Central memory CD8-positive, alpha-beta T cell (primary cell): ENCODE measurements at regions not wholly inside any gene's neighbourhood (a gene's known extent, or its start where the extent isn't known, plus 50 kb on each side); places are given as distances from the start of the nearest gene placed in this dataset.

ENCODE experiments used
- ATAC-seq: fragments of 150-1000 bp; cut with Tn5 transposase; replicated peaks from 2 replicates; pipeline ENCODE4 v1.10.0; 2022; ENCODE audit warnings: mild to moderate bottlenecking, moderate FRiP score, moderate number of reproducible peaks; ENCODE audit not compliant: poor library complexity, severe bottlenecking; ENCODE audit errors: extremely low read depth
- DNase-seq, 2 donors: peaks; one replicate each; pipeline ENCODE4 v3.0.0; 2021; ENCODE audit warnings: low spot score in 2 of 2
- H3K27ac Mint-ChIP-seq: one replicate; pipeline ENCODE4 v1.8.0; 2022; ENCODE audit warnings: low read depth, mild to moderate bottlenecking, moderate library complexity, mixed read lengths
- H3K27me3 Mint-ChIP-seq: one replicate; pipeline ENCODE4 v1.8.0; 2022; ENCODE audit warnings: mixed read lengths
- H3K36me3 Mint-ChIP-seq: one replicate; pipeline ENCODE4 v1.8.0; 2022; ENCODE audit warnings: mild to moderate bottlenecking, moderate library complexity, mixed read lengths; ENCODE audit not compliant: insufficient read depth
- H3K4me1 Mint-ChIP-seq: one replicate; pipeline ENCODE4 v1.8.0; 2022; ENCODE audit warnings: mixed read lengths
- H3K4me3 Mint-ChIP-seq: one replicate; pipeline ENCODE4 v1.8.0; 2022; ENCODE audit warnings: mild to moderate bottlenecking, moderate library complexity, mixed read lengths
- H3K9me3 Mint-ChIP-seq: one replicate; pipeline ENCODE4 v1.8.0; 2022; ENCODE audit warnings: mixed read lengths

- Mint-ChIP-seq H3K4me1 (no peaks in the 10 kb centered on the region), H3K36me3 (no peaks in the 10 kb centered on the region), H3K27me3 (no peaks in the 10 kb centered on the region), H3K27ac (no peak overlapping the region), H3K9me3 (peaks cover 19% of the 10 kb centered on the region), H3K4me3 (no peak overlapping the region)
- ATAC-seq (no peak), DNase-seq (no peak)
Measured at GRCh38 chr7:109131141-109131540, 561.5 kb downstream of the DNAJB9 start.

GRCh38 chr7:109136893-109137292 lies 567.2 kb downstream of the DNAJB9 start:
- no peaks in the 10 kb centered on the region for H3K27me3 Mint-ChIP-seq
- DNase-seq (no peak), ATAC-seq (no peak)
- H3K27ac Mint-ChIP-seq: no peak overlapping the region
- H3K9me3 Mint-ChIP-seq: peaks cover 45% of the 10 kb centered on the region
- no peaks in the 10 kb centered on the region for H3K4me1 Mint-ChIP-seq
- no peak overlapping the region for H3K4me3 Mint-ChIP-seq
- H3K36me3 Mint-ChIP-seq: no peaks in the 10 kb centered on the region

GRCh38 chr7:109154748-109155147 lies 585.1 kb downstream of the DNAJB9 start:
- Mint-ChIP-seq H3K27ac (no peak overlapping the region), H3K36me3 (peaks cover 2% of the 10 kb centered on the region), H3K9me3 (peaks cover 41% of the 10 kb centered on the region), H3K4me3 (no peak overlapping the region), H3K27me3 (no peaks in the 10 kb centered on the region), H3K4me1 (no peaks in the 10 kb centered on the region)
- no peak for ATAC-seq
- no peak for DNase-seq

GRCh38 chr7:109158246-109158645 lies 588.6 kb downstream of the DNAJB9 start:
- Mint-ChIP-seq H3K27me3 (no peaks in the 10 kb centered on the region), H3K27ac (no peak overlapping the region), H3K9me3 (peaks cover 34% of the 10 kb centered on the region), H3K36me3 (peaks cover 2% of the 10 kb centered on the region), H3K4me1 (no peaks in the 10 kb centered on the region), H3K4me3 (no peak overlapping the region)
- ATAC-seq (no peak), DNase-seq (no peak)

GRCh38 chr7:109176661-109177060 lies 607.0 kb downstream of the DNAJB9 start:
- no peak for ATAC-seq
- no peaks in the 10 kb centered on the region for H3K36me3 Mint-ChIP-seq
- DNase-seq: no peak
- H3K27ac Mint-ChIP-seq: no peak overlapping the region
- no peaks in the 10 kb centered on the region for H3K27me3 Mint-ChIP-seq
- no peaks in the 10 kb centered on the region for H3K4me1 Mint-ChIP-seq
- H3K9me3 Mint-ChIP-seq: peaks cover 10% of the 10 kb centered on the region
- H3K4me3 Mint-ChIP-seq: no peak overlapping the region

GRCh38 chr7:109178342-109178741 lies 608.7 kb downstream of the DNAJB9 start:
- Mint-ChIP-seq H3K27ac (no peak overlapping the region), H3K9me3 (peaks cover 10% of the 10 kb centered on the region), H3K27me3 (no peaks in the 10 kb centered on the region), H3K4me1 (no peaks in the 10 kb centered on the region), H3K4me3 (no peak overlapping the region), H3K36me3 (no peaks in the 10 kb centered on the region)
- DNase-seq (no peak), ATAC-seq (no peak)

- Mint-ChIP-seq H3K4me1 (no peaks in the 10 kb centered on the region), H3K9me3 (peaks cover 10% of the 10 kb centered on the region), H3K27ac (no peak overlapping the region), H3K27me3 (no peaks in the 10 kb centered on the region), H3K36me3 (no peaks in the 10 kb centered on the region), H3K4me3 (no peak overlapping the region)
- DNase-seq (no peak), ATAC-seq (no peak)
Measured at GRCh38 chr7:109179601-109180000, 609.9 kb downstream of the DNAJB9 start.

- DNase-seq (no peak), ATAC-seq (no peak)
- no peaks in the 10 kb centered on the region for H3K4me1 Mint-ChIP-seq
- no peaks in the 10 kb centered on the region for H3K36me3 Mint-ChIP-seq
- H3K9me3 Mint-ChIP-seq: peaks cover 16% of the 10 kb centered on the region
- no peak overlapping the region for H3K4me3 Mint-ChIP-seq
- no peaks in the 10 kb centered on the region for H3K27me3 Mint-ChIP-seq
- no peak overlapping the region for H3K27ac Mint-ChIP-seq
Measured at GRCh38 chr7:109190766-109191398, 621.2 kb downstream of the DNAJB9 start.

- ATAC-seq (no peak), DNase-seq (no peak)
- Mint-ChIP-seq H3K36me3 (no peaks in the 10 kb centered on the region), H3K9me3 (peaks cover 20% of the 10 kb centered on the region), H3K27ac (no peak overlapping the region), H3K4me3 (no peak overlapping the region), H3K4me1 (no peaks in the 10 kb centered on the region), H3K27me3 (no peaks in the 10 kb centered on the region)
Measured at GRCh38 chr7:109206196-109206595, 636.5 kb downstream of the DNAJB9 start.

GRCh38 chr7:109213081-109213480 lies 643.4 kb downstream of the DNAJB9 start:
- H3K27me3 Mint-ChIP-seq: no peaks in the 10 kb centered on the region
- H3K9me3 Mint-ChIP-seq: peaks cover 17% of the 10 kb centered on the region
- H3K4me1 Mint-ChIP-seq: no peaks in the 10 kb centered on the region
- no peak overlapping the region for H3K27ac Mint-ChIP-seq
- no peaks in the 10 kb centered on the region for H3K36me3 Mint-ChIP-seq
- no peak overlapping the region for H3K4me3 Mint-ChIP-seq
- ATAC-seq (no peak), DNase-seq (no peak)

GRCh38 chr7:109215341-109215740 lies 645.7 kb downstream of the DNAJB9 start:
- H3K9me3 Mint-ChIP-seq: peaks cover 12% of the 10 kb centered on the region
- no peaks in the 10 kb centered on the region for H3K4me1 Mint-ChIP-seq
- H3K27ac Mint-ChIP-seq: no peak overlapping the region
- H3K4me3 Mint-ChIP-seq: no peak overlapping the region
- H3K36me3 Mint-ChIP-seq: no peaks in the 10 kb centered on the region
- no peak for ATAC-seq
- DNase-seq: no peak
- H3K27me3 Mint-ChIP-seq: no peaks in the 10 kb centered on the region

GRCh38 chr7:109224100-109224499 lies 654.4 kb downstream of the DNAJB9 start:
- no peak for ATAC-seq
- Mint-ChIP-seq H3K4me3 (no peak overlapping the region), H3K9me3 (no peaks in the 10 kb centered on the region), H3K27me3 (no peaks in the 10 kb centered on the region), H3K27ac (no peak overlapping the region), H3K4me1 (no peaks in the 10 kb centered on the region), H3K36me3 (no peaks in the 10 kb centered on the region)
- no peak for DNase-seq

- no peak for ATAC-seq
- H3K4me3 Mint-ChIP-seq: no peak overlapping the region
- DNase-seq: no peak
- no peaks in the 10 kb centered on the region for H3K27me3 Mint-ChIP-seq
- H3K27ac Mint-ChIP-seq: no peak overlapping the region
- H3K9me3 Mint-ChIP-seq: no peaks in the 10 kb centered on the region
- no peaks in the 10 kb centered on the region for H3K36me3 Mint-ChIP-seq
- no peaks in the 10 kb centered on the region for H3K4me1 Mint-ChIP-seq
Measured at GRCh38 chr7:109226699-109227098, 657.0 kb downstream of the DNAJB9 start.

GRCh38 chr7:109235316-109235715 lies 665.6 kb downstream of the DNAJB9 start:
- H3K9me3 Mint-ChIP-seq: peaks cover 31% of the 10 kb centered on the region
- DNase-seq (no peak), ATAC-seq (no peak)
- no peaks in the 10 kb centered on the region for H3K4me1 Mint-ChIP-seq
- H3K4me3 Mint-ChIP-seq: no peak overlapping the region
- H3K36me3 Mint-ChIP-seq: no peaks in the 10 kb centered on the region
- no peaks in the 10 kb centered on the region for H3K27me3 Mint-ChIP-seq
- no peak overlapping the region for H3K27ac Mint-ChIP-seq
